ENCODE measurements at regions not wholly inside any gene's neighbourhood (a gene's known extent, or its start where the extent isn't known, plus 50 kb on each side); places are given as distances from the start of the nearest gene placed in this dataset.
"Not testable (repeated sequence)": the region's sequence is repeated elsewhere in the genome, so short reads cannot be mapped to it uniquely, and the experiment has no call there.

DNA sequence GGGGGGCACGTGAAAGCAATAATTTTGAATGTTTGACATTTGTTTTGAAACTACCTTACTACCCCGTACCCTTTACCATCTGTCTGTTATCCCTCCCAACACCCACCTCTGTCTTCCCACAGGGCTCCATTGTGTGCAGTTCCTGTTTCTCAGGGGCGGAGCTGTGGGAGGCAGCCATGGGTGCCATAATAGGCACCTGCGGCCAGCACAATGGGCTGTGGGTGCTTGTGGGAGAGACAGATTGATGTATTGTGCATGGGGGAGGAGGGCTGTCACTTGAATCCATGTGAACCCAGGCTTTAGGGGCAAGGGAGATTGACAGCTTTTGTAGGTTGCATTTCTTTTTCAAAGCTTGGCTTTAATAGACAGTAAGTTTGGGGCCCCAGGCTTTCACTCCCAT lies 122.6 kb upstream of the CXorf66 start:
- DNase-seq = no peak
- TF ChIP-seq CTCF (IDR thresholded peaks at IDR 0.05; ENCODE audit: insufficient read depth in 1 of 2, low read depth in 1 of 2, low read length in 1 of 2, severe bottlenecking in 1 of 2, unreplicated experiment in 1 of 2) = no peak
- intact Hi-C loops (cut with micrococcal nuclease; ENCODE audit: unreplicated experiment) = no loop called here
- no TSS peak for BruUV-seq (replicated peaks)
- no peaks in the 10 kb centered on the region for H3K36me3 Mint-ChIP-seq (ENCODE audit: insufficient read depth, unreplicated experiment)
- POLR2A ChIA-PET = no interaction called here
- H3K4me3 Mint-ChIP-seq (ENCODE audit: unreplicated experiment) = no peak overlapping the region
- no peak overlapping the region for H3K4me3 ChIP-seq (ENCODE audit: low read depth, low read length)
- H3K9me3 Mint-ChIP-seq (ENCODE audit: unreplicated experiment) = no peaks in the 10 kb centered on the region
- no peaks in the 10 kb centered on the region for H3K9me3 ChIP-seq
- CTCF ChIA-PET = interaction anchor here (0.6 kb wide), 1 partner anchor 31 kb away, joined by 3 read pairs; no protein-coding TSS in a partner anchor
- H3K4me1 Mint-ChIP-seq (ENCODE audit: low read depth, unreplicated experiment) = no peaks in the 10 kb centered on the region
- no peak overlapping the region for H3K27ac Mint-ChIP-seq (ENCODE audit: unreplicated experiment)
- H3K27me3 ChIP-seq (replicated peaks; ENCODE audit: control insufficient read depth, insufficient read depth, low read length) = no peaks in the 10 kb centered on the region
- H3K36me3 ChIP-seq (ENCODE audit: control insufficient read depth, insufficient read depth, low read length) = no peaks in the 10 kb centered on the region
- H3K4me1 ChIP-seq = no peaks in the 10 kb centered on the region
- H3K27me3 Mint-ChIP-seq (ENCODE audit: insufficient read depth, unreplicated experiment) = peaks cover 9% of the 10 kb centered on the region

- DNase-seq = no peak
- no peak overlapping the region for H3K4me3 Mint-ChIP-seq (ENCODE audit: unreplicated experiment)
- no peak overlapping the region for H3K27ac Mint-ChIP-seq (ENCODE audit: unreplicated experiment)
- H3K4me3 ChIP-seq (ENCODE audit: low read depth, low read length) = no peak overlapping the region
- H3K4me1 Mint-ChIP-seq (ENCODE audit: low read depth, unreplicated experiment) = no peaks in the 10 kb centered on the region
- H3K36me3 Mint-ChIP-seq (ENCODE audit: insufficient read depth, unreplicated experiment) = no peaks in the 10 kb centered on the region
- no peaks in the 10 kb centered on the region for H3K9me3 ChIP-seq
- no peaks in the 10 kb centered on the region for H3K9me3 Mint-ChIP-seq (ENCODE audit: unreplicated experiment)
- intact Hi-C loops (cut with micrococcal nuclease; ENCODE audit: unreplicated experiment) = no loop called here
- ChIA-PET POLR2A (no interaction called here), CTCF (no interaction called here)
- TF ChIP-seq CTCF (IDR thresholded peaks at IDR 0.05; ENCODE audit: insufficient read depth in 1 of 2, low read depth in 1 of 2, low read length in 1 of 2, severe bottlenecking in 1 of 2, unreplicated experiment in 1 of 2) = no peak
- H3K27me3 ChIP-seq (replicated peaks; ENCODE audit: control insufficient read depth, insufficient read depth, low read length) = no peaks in the 10 kb centered on the region
- H3K4me1 ChIP-seq = no peaks in the 10 kb centered on the region
- H3K27me3 Mint-ChIP-seq (ENCODE audit: insufficient read depth, unreplicated experiment) = peaks cover 9% of the 10 kb centered on the region
- H3K36me3 ChIP-seq (ENCODE audit: control insufficient read depth, insufficient read depth, low read length) = no peaks in the 10 kb centered on the region
- no TSS peak for BruUV-seq (replicated peaks)
These were observed 121.4 kb upstream of the CXorf66 start for GRCh38 chrX:140086691-140087090.

- H3K4me3 Mint-ChIP-seq (ENCODE audit: unreplicated experiment); POLR2A ChIA-PET; BruUV-seq (replicated peaks); H3K27me3 Mint-ChIP-seq (ENCODE audit: insufficient read depth, unreplicated experiment); H3K4me1 Mint-ChIP-seq (ENCODE audit: low read depth, unreplicated experiment); H3K4me3 ChIP-seq (ENCODE audit: low read depth, low read length); H3K9me3 ChIP-seq; intact Hi-C loops (cut with micrococcal nuclease; ENCODE audit: unreplicated experiment); H3K9me3 Mint-ChIP-seq (ENCODE audit: unreplicated experiment); CTCF ChIA-PET; H3K36me3 ChIP-seq (ENCODE audit: control insufficient read depth, insufficient read depth, low read length); H3K27me3 ChIP-seq (replicated peaks; ENCODE audit: control insufficient read depth, insufficient read depth, low read length); H3K36me3 Mint-ChIP-seq (ENCODE audit: insufficient read depth, unreplicated experiment); H3K4me1 ChIP-seq; DNase-seq; H3K27ac Mint-ChIP-seq (ENCODE audit: unreplicated experiment): not testable (repeated sequence)
These were observed 109.5 kb upstream of the CXorf66 start for GRCh38 chrX:140074851-140075250.

DNA sequence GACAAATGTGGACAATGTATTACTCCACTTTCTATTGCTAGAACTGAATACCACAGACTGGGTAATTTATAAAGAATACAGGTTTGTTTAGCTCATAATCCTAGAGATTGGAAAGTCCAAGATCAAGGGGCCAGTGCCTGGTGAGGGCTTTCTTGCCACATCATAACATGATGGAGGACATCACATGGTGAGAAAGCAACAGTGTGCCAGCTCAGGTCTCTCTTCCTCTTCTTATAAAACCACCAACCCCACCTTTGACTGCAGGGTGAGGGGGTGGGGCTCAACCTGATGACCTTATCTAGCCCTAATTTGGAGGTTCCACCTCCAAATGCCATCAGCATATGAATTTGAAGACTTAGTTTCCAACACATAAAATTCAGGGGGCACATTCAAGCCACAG lies 105.7 kb upstream of the CXorf66 start:
- no peak for TF ChIP-seq CTCF (IDR thresholded peaks at IDR 0.05; ENCODE audit: insufficient read depth in 1 of 2, low read depth in 1 of 2, low read length in 1 of 2, severe bottlenecking in 1 of 2, unreplicated experiment in 1 of 2)
- no peak for DNase-seq
- no peak overlapping the region for H3K4me3 Mint-ChIP-seq (ENCODE audit: unreplicated experiment)
- no peaks in the 10 kb centered on the region for H3K27me3 ChIP-seq (replicated peaks; ENCODE audit: control insufficient read depth, insufficient read depth, low read length)
- ChIA-PET CTCF (no interaction called here), POLR2A (no interaction called here)
- no peaks in the 10 kb centered on the region for H3K36me3 Mint-ChIP-seq (ENCODE audit: insufficient read depth, unreplicated experiment)
- H3K4me3 ChIP-seq (ENCODE audit: low read depth, low read length) = no peak overlapping the region
- intact Hi-C loops (cut with micrococcal nuclease; ENCODE audit: unreplicated experiment) = no loop called here
- no peaks in the 10 kb centered on the region for H3K9me3 Mint-ChIP-seq (ENCODE audit: unreplicated experiment)
- no peaks in the 10 kb centered on the region for H3K9me3 ChIP-seq
- H3K36me3 ChIP-seq (ENCODE audit: control insufficient read depth, insufficient read depth, low read length) = no peaks in the 10 kb centered on the region
- peaks cover 3% of the 10 kb centered on the region for H3K27me3 Mint-ChIP-seq (ENCODE audit: insufficient read depth, unreplicated experiment)
- no peaks in the 10 kb centered on the region for H3K4me1 Mint-ChIP-seq (ENCODE audit: low read depth, unreplicated experiment)
- no peak overlapping the region for H3K27ac Mint-ChIP-seq (ENCODE audit: unreplicated experiment)
- no TSS peak for BruUV-seq (replicated peaks)
- H3K4me1 ChIP-seq = no peaks in the 10 kb centered on the region

All from Caco-2 (cell line).